ENCODE measurements at regions not wholly inside any gene's neighbourhood (a gene's known extent, or its start where the extent isn't known, plus 50 kb on each side); places are given as distances from the start of the nearest gene placed in this dataset.
"Not testable (repeated sequence)": the region's sequence is repeated elsewhere in the genome, so short reads cannot be mapped to it uniquely, and the experiment has no call there.

- no peak for TF ChIP-seq CTCF (conservative IDR thresholded peaks at IDR 0.05)
- H3K27ac ChIP-seq = no peak overlapping the region
These were observed 1060.4 kb upstream of the TMPRSS15 start for GRCh38 chr21:19463966-19464365.

- no peak for TF ChIP-seq CTCF (conservative IDR thresholded peaks at IDR 0.05)
- no peak overlapping the region for H3K27ac ChIP-seq
These were observed 1065.6 kb upstream of the TMPRSS15 start for GRCh38 chr21:19468991-19469715.

GRCh38 chr21:19475525-19475924, 1071.9 kb upstream of the TMPRSS15 start:
- no peak for TF ChIP-seq CTCF (conservative IDR thresholded peaks at IDR 0.05)
- H3K27ac ChIP-seq = no peak overlapping the region

GRCh38 chr21:19489930-19490329, 1086.3 kb upstream of the TMPRSS15 start:
- no peak overlapping the region for H3K27ac ChIP-seq
- no peak for TF ChIP-seq CTCF (conservative IDR thresholded peaks at IDR 0.05)

GRCh38 chr21:19490481-19490880, 1086.9 kb upstream of the TMPRSS15 start:
- no peak overlapping the region for H3K27ac ChIP-seq
- no peak for TF ChIP-seq CTCF (conservative IDR thresholded peaks at IDR 0.05)

- not testable (repeated sequence) for H3K27ac ChIP-seq
These were observed 1090.1 kb upstream of the TMPRSS15 start for GRCh38 chr21:19493437-19494241.

GRCh38 chr21:19501115-19501514, 1097.5 kb upstream of the TMPRSS15 start:
- TF ChIP-seq CTCF (conservative IDR thresholded peaks at IDR 0.05) = no peak
- H3K27ac ChIP-seq = no peak overlapping the region

All from VCaP (cell line).